CD4-positive, alpha-beta memory T cell (primary cell): ENCODE measurements at regions not wholly inside any gene's neighbourhood (a gene's known extent, or its start where the extent isn't known, plus 50 kb on each side); places are given as distances from the start of the nearest gene placed in this dataset.
"Not testable (repeated sequence)": the region's sequence is repeated elsewhere in the genome, so short reads cannot be mapped to it uniquely, and the experiment has no call there.

ENCODE experiments used
- CTCF ChIA-PET: fragments of 350-600 bp; sonication (Branson Sonifier 250); formaldehyde crosslinking; loops from one replicate; lab custom pipeline; 2021; ENCODE audit warnings: inconsistent platforms; ENCODE audit not compliant: partially characterized antibody; lab: Charles Lee
- POLR2A ChIA-PET: fragments of 350-600 bp; sonication (Branson Sonifier 250); formaldehyde crosslinking; loops from one replicate; lab custom pipeline; 2021; ENCODE audit not compliant: partially characterized antibody; lab: Charles Lee
- DNase-seq, 5 donors: peaks; one replicate each; pipeline versions ENCODE4 v3.0.0 to v3.0.0-alpha.2; 2020 to 2022; ENCODE audit warnings: mixed read lengths in 1 of 5
- H3K27ac ChIP-seq: one replicate; pipeline ENCODE4 v1.7.0; 2013; ENCODE audit warnings: low read depth, low read length
- H3K27me3 ChIP-seq: 2 replicates; pipeline ENCODE4 v1.7.0; 2013; ENCODE audit warnings: mild to moderate bottlenecking, low read length, moderate library complexity; ENCODE audit not compliant: insufficient read depth
- H3K36me3 ChIP-seq: 2 replicates; pipeline ENCODE4 v1.7.0; 2013; ENCODE audit warnings: mild to moderate bottlenecking, low read length, moderate library complexity; ENCODE audit not compliant: insufficient read depth
- H3K4me1 ChIP-seq: 2 replicates; pipeline ENCODE4 v1.7.0; 2013; ENCODE audit warnings: mild to moderate bottlenecking, low read length, moderate library complexity; ENCODE audit not compliant: insufficient read depth
- H3K4me3 ChIP-seq, 2 donors: one replicate each; pipeline ENCODE4 v1.7.0; 2013; ENCODE audit warnings: low read length in 2 of 2, mild to moderate bottlenecking in 1 of 2
- H3K9me3 ChIP-seq, 2 donors: one replicate each; pipeline ENCODE4 v1.7.0; 2013; ENCODE audit warnings: low read length in 2 of 2, control low read depth in 1 of 2; ENCODE audit not compliant: control insufficient read depth in 1 of 2
- H3K27ac Mint-ChIP-seq, 7 donors: one replicate each; pipeline ENCODE4 v1.8.0; 2020 to 2021; ENCODE audit warnings: mixed read lengths in 7 of 7, mild to moderate bottlenecking in 6 of 7, inconsistent platforms in 3 of 7, moderate library complexity in 3 of 7
- H3K27me3 Mint-ChIP-seq, 2 donors: one replicate each; pipeline ENCODE4 v1.8.0; 2020 to 2021; ENCODE audit warnings: mixed read lengths in 2 of 2
- H3K36me3 Mint-ChIP-seq, 2 donors: one replicate each; pipeline ENCODE4 v1.8.0; 2020 to 2021; ENCODE audit warnings: mixed read lengths in 2 of 2, inconsistent platforms in 1 of 2, mild to moderate bottlenecking in 1 of 2
- H3K4me1 Mint-ChIP-seq, 4 donors: one replicate each; pipeline ENCODE4 v1.8.0; 2020 to 2021; ENCODE audit warnings: mixed read lengths in 4 of 4, mild to moderate bottlenecking in 1 of 4
- H3K4me3 Mint-ChIP-seq, 8 donors: one replicate each; pipeline ENCODE4 v1.8.0; 2020 to 2021; ENCODE audit warnings: mixed read lengths in 8 of 8, mild to moderate bottlenecking in 7 of 8, moderate library complexity in 6 of 8, inconsistent platforms in 3 of 8
- H3K9me3 Mint-ChIP-seq, 8 donors: one replicate each; pipeline ENCODE4 v1.8.0; 2020 to 2021; ENCODE audit warnings: mixed read lengths in 8 of 8, mild to moderate bottlenecking in 5 of 8, inconsistent platforms in 3 of 8, moderate library complexity in 1 of 8
- intact Hi-C: fragments of 100-400 bp; cut with micrococcal nuclease; formaldehyde crosslinking; loops from one replicate; pipeline ENCODE4 v1.15.1; 2023

- H3K27me3 Mint-ChIP-seq = no peaks in the 10 kb centered on the region
- POLR2A ChIA-PET = interaction anchor here (0.6 kb wide), 1 partner anchor 466 kb away, joined by 4 read pairs; no protein-coding TSS in a partner anchor
Observed at GRCh38 chr9:75455444-75455921, 367.2 kb downstream of the OSTF1 start.

DNA sequence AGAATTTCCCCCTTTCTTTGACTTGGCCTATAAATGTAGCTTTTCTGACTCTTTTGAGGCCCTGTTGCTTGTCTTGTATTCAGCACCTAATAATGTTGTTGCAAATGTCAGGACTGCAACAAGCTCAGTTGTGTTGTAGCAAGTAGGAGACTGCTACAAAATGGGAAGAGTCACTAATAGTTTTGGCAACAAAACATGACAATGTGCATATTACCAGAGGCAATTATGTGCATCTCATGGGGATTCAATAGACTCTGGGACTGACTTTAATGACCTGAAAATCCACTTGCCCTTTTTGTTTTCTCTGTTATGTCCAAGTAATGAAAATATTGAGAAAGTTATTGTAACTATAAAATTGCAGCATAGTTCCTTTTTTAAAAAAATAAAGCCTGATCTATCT is 368.4 kb downstream of the OSTF1 start:
- no peak for DNase-seq
- no peak overlapping the region for H3K4me3 ChIP-seq
- Mint-ChIP-seq H3K4me3 (no peak overlapping the region), H3K9me3 (peaks cover 0 to 4% (median 0%) of the 10 kb centered on the region in 8 donors), H3K36me3 (no peaks in the 10 kb centered on the region), H3K27ac (no peak overlapping the region), H3K4me1 (no peaks in the 10 kb centered on the region), H3K27me3 (no peaks in the 10 kb centered on the region)
- POLR2A ChIA-PET = no interaction called here
- no peaks in the 10 kb centered on the region for H3K9me3 ChIP-seq
- intact Hi-C loops = no loop called here
- no peaks in the 10 kb centered on the region for H3K36me3 ChIP-seq
- CTCF ChIA-PET = no interaction called here
- H3K4me1 ChIP-seq = no peaks in the 10 kb centered on the region
- H3K27me3 ChIP-seq = no peaks in the 10 kb centered on the region
- H3K27ac ChIP-seq = no peak overlapping the region

More at GRCh38 chr9:75455444-75455921, 367.2 kb downstream of the OSTF1 start:
- intact Hi-C loops = no loop called here
- CTCF ChIA-PET = no interaction called here
- Mint-ChIP-seq H3K27ac (no peak overlapping the region), H3K36me3 (no peaks in the 10 kb centered on the region), H3K4me1 (no peaks in the 10 kb centered on the region), H3K4me3 (no peak overlapping the region), H3K9me3 (peaks cover 0 to 4% (median 0%) of the 10 kb centered on the region in 8 donors)
- Histone ChIP-seq H3K4me3 (no peak overlapping the region), H3K9me3 (no peaks in the 10 kb centered on the region), H3K27ac (no peak overlapping the region), H3K4me1 (no peaks in the 10 kb centered on the region), H3K27me3 (no peaks in the 10 kb centered on the region), H3K36me3 (no peaks in the 10 kb centered on the region)
- no peak for DNase-seq

- no peaks in the 10 kb centered on the region for H3K4me1 ChIP-seq
- Mint-ChIP-seq H3K9me3 (peaks cover 0 to 4% (median 0%) of the 10 kb centered on the region in 8 donors), H3K27ac (no peak overlapping the region), H3K27me3 (no peaks in the 10 kb centered on the region), H3K36me3 (no peaks in the 10 kb centered on the region), H3K4me1 (no peaks in the 10 kb centered on the region), H3K4me3 (no peak overlapping the region)
- intact Hi-C loops = no loop called here
- POLR2A ChIA-PET = no interaction called here
- H3K9me3 ChIP-seq = no peaks in the 10 kb centered on the region
- H3K4me3 ChIP-seq = no peak overlapping the region
- no peak for DNase-seq
- H3K36me3 ChIP-seq = no peaks in the 10 kb centered on the region
- H3K27me3 ChIP-seq = no peaks in the 10 kb centered on the region
- CTCF ChIA-PET = no interaction called here
- H3K27ac ChIP-seq = no peak overlapping the region
Observed at GRCh38 chr9:75457474-75458011, 369.2 kb downstream of the OSTF1 start.

DNA sequence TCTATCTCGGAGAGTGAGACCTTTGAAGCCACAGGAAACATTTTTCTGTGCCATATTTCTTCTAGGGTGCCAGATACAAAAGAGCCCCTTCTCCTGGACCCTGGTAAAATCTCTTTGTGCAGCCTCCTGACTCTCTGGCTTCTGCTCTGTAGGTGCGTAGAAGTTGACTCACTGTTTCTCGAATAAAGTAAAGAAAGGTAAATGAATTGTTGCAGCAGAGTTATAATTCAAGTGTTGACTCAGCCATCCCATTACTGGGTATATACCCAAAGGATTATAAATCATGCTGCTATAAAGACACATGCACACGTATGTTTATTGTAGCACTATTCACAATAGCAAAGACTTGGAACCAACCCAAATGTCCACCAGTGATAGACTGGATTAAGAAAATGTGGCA is 371.0 kb downstream of the OSTF1 start:
- H3K36me3 Mint-ChIP-seq, H3K27me3 Mint-ChIP-seq, intact Hi-C loops, H3K27ac ChIP-seq, DNase-seq, H3K9me3 ChIP-seq, H3K4me3 ChIP-seq, H3K4me1 ChIP-seq, H3K4me3 Mint-ChIP-seq, H3K4me1 Mint-ChIP-seq, H3K27me3 ChIP-seq, H3K36me3 ChIP-seq, H3K9me3 Mint-ChIP-seq, POLR2A ChIA-PET, CTCF ChIA-PET, H3K27ac Mint-ChIP-seq: not testable (repeated sequence)

GRCh38 chr9:75461183-75461582 is 372.9 kb downstream of the OSTF1 start:
- Mint-ChIP-seq H3K9me3 (peaks cover 0 to 4% (median 0%) of the 10 kb centered on the region in 8 donors), H3K4me1 (no peaks in the 10 kb centered on the region), H3K27me3 (no peaks in the 10 kb centered on the region), H3K27ac (no peak overlapping the region), H3K36me3 (no peaks in the 10 kb centered on the region), H3K4me3 (no peak overlapping the region)
- H3K4me1 ChIP-seq = no peaks in the 10 kb centered on the region
- DNase-seq = no peak
- H3K4me3 ChIP-seq = no peak overlapping the region
- no peaks in the 10 kb centered on the region for H3K27me3 ChIP-seq
- ChIA-PET CTCF (no interaction called here), POLR2A (no interaction called here)
- H3K27ac ChIP-seq = no peak overlapping the region
- H3K36me3 ChIP-seq = no peaks in the 10 kb centered on the region
- intact Hi-C loops = no loop called here
- H3K9me3 ChIP-seq = no peaks in the 10 kb centered on the region

DNA sequence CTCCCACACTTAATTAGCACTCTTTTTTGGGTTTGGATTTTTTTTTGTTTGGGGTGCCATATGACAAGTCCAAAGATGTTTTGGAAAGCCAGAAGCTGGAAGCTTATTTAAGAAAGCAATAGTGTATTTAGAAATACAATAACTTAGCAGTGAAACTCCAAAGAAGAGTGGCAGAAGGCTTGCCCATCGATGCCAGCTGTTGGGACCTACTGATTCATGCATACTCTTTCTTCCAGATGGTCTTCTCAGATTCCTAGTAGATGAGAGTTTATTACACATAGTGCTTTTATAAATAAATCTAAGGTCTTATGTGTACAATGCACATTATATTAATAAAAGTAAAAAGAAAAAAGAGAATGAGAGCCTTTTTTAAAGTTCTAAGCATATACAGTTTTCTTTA is 374.6 kb downstream of the OSTF1 start:
- H3K27me3 Mint-ChIP-seq = no peaks in the 10 kb centered on the region
- peaks cover 0 to 4% (median 0%) of the 10 kb centered on the region in 8 donors for H3K9me3 Mint-ChIP-seq
- no peak overlapping the region for H3K4me3 ChIP-seq
- H3K27ac Mint-ChIP-seq = no peak overlapping the region
- no peaks in the 10 kb centered on the region for H3K36me3 ChIP-seq
- no peak overlapping the region for H3K27ac ChIP-seq
- no peaks in the 10 kb centered on the region for H3K27me3 ChIP-seq
- H3K4me3 Mint-ChIP-seq = no peak overlapping the region
- ChIA-PET POLR2A (no interaction called here), CTCF (no interaction called here)
- H3K36me3 Mint-ChIP-seq = no peaks in the 10 kb centered on the region
- DNase-seq = peak in 1 of 5 donors; percentile 35
- no peaks in the 10 kb centered on the region for H3K4me1 ChIP-seq
- no peaks in the 10 kb centered on the region for H3K9me3 ChIP-seq
- intact Hi-C loops = no loop called here
- H3K4me1 Mint-ChIP-seq = no peaks in the 10 kb centered on the region

DNA sequence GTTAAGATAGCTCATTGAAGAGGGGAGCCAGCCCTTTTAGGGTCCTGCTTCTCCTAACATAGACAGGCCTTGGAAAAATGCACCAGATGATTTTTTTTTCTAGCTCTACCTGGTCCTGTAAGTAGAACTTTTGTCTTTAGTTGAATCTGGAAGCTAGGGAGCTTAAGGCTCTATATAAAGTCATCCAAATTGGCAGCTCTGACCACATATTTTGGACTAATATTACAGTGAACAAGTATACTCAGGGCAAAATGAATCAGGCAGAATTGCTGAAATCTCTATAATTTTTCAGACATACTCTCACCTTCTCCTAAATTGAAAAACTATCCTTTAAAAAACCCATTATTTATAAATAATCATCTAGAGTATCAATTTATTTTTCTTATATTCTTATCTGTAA is 375.6 kb downstream of the OSTF1 start:
- H3K27ac Mint-ChIP-seq = no peak overlapping the region
- H3K36me3 Mint-ChIP-seq = no peaks in the 10 kb centered on the region
- H3K27ac ChIP-seq = no peak overlapping the region
- H3K9me3 ChIP-seq = no peaks in the 10 kb centered on the region
- no peaks in the 10 kb centered on the region for H3K4me1 ChIP-seq
- ChIA-PET CTCF (no interaction called here), POLR2A (no interaction called here)
- H3K27me3 Mint-ChIP-seq = peaks cover 0 to 1% of the 10 kb centered on the region in 2 donors
- no peak overlapping the region for H3K4me3 ChIP-seq
- no peaks in the 10 kb centered on the region for H3K27me3 ChIP-seq
- intact Hi-C loops = no loop called here
- no peak overlapping the region for H3K4me3 Mint-ChIP-seq
- peaks cover 0 to 4% (median 0%) of the 10 kb centered on the region in 8 donors for H3K9me3 Mint-ChIP-seq
- no peak for DNase-seq
- H3K4me1 Mint-ChIP-seq = no peaks in the 10 kb centered on the region
- H3K36me3 ChIP-seq = no peaks in the 10 kb centered on the region

DNA sequence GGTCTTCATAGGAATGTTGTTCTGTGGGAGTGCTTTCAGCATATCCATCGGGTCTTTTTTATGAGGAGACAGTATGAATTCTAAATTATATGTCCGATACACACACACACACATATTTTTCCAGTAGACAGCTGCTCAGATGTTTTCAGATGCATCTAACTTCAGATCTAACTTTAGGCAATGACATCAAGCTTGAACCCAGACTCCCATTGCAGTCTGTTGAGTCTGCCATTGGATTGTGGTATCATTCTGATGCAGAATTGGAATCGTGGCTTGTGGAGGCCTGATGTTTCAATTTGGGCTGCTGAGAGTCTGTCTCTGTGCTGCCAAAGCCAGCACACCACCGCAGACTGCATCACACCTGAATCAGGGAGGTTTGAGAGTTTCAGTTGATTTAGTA is 376.4 kb downstream of the OSTF1 start:
- no peak overlapping the region for H3K27ac ChIP-seq
- Mint-ChIP-seq H3K9me3 (no peaks in the 10 kb centered on the region), H3K27me3 (peaks cover 0 to 1% of the 10 kb centered on the region in 2 donors), H3K36me3 (no peaks in the 10 kb centered on the region), H3K4me3 (no peak overlapping the region), H3K27ac (no peak overlapping the region), H3K4me1 (no peaks in the 10 kb centered on the region)
- no peak overlapping the region for H3K4me3 ChIP-seq
- H3K9me3 ChIP-seq = no peaks in the 10 kb centered on the region
- no peak for DNase-seq
- POLR2A ChIA-PET = no interaction called here
- H3K36me3 ChIP-seq = no peaks in the 10 kb centered on the region
- CTCF ChIA-PET = no interaction called here
- intact Hi-C loops = no loop called here
- no peaks in the 10 kb centered on the region for H3K27me3 ChIP-seq
- no peaks in the 10 kb centered on the region for H3K4me1 ChIP-seq
